WTC11 (cell line): ENCODE measurements at regions not wholly inside any gene's neighbourhood (a gene's known extent, or its start where the extent isn't known, plus 50 kb on each side); places are given as distances from the start of the nearest gene placed in this dataset.

Experiments
- ATAC-seq: fragments of 200-7000 bp; cut with Tn5 transposase; 2 replicates; pipeline ENCODE4 v1.10.0; 2021; ENCODE audit warnings: mild to moderate bottlenecking, moderate library complexity
- CTCF ChIA-PET: fragments of 300-600 bp; sonication (Branson Sonifier 250); formaldehyde crosslinking; loops from one replicate; lab custom pipeline; 2021; ENCODE audit warnings: antibody characterized with exemption; lab: Charles Lee
- POLR2A ChIA-PET: fragments of 350-600 bp; sonication (Branson Sonifier 250); formaldehyde crosslinking; loops from one replicate; lab custom pipeline; 2021; ENCODE audit warnings: antibody characterized with exemption; lab: Charles Lee
- DNase-seq: peaks from one replicate; pipeline ENCODE4 v3.0.0; 2021; ENCODE audit warnings: low spot score
- H3K27ac Mint-ChIP-seq: 2 replicates; pipeline ENCODE4 v1.8.0; 2021; ENCODE audit warnings: mixed read lengths
- H3K27me3 Mint-ChIP-seq: 2 replicates; pipeline ENCODE4 v1.8.0; 2021; ENCODE audit warnings: low read depth, mild to moderate bottlenecking, moderate library complexity, mixed read lengths
- H3K36me3 Mint-ChIP-seq: 2 replicates; pipeline ENCODE4 v1.8.0; 2021; ENCODE audit warnings: mixed read lengths
- H3K4me1 Mint-ChIP-seq: 2 replicates; pipeline ENCODE4 v1.8.0; 2022; ENCODE audit warnings: mixed read lengths
- H3K4me3 Mint-ChIP-seq: 2 replicates; pipeline ENCODE4 v1.8.0; 2021; ENCODE audit warnings: mild to moderate bottlenecking, moderate library complexity, mixed read lengths
- H3K9me3 Mint-ChIP-seq: 2 replicates; pipeline ENCODE4 v1.8.0; 2021; ENCODE audit warnings: mixed read lengths
- ELF4 ChIP-seq: sonication (generic); formaldehyde crosslinking; IDR thresholded peaks from 2 replicates; pipeline ENCODE4 v1.8.1; 2022; ENCODE audit warnings: low read depth, mild to moderate bottlenecking, moderate library complexity, missing genetic modification reagents
- FOXP1 ChIP-seq: sonication (generic); formaldehyde crosslinking; IDR thresholded peaks from 2 replicates; pipeline ENCODE4 v1.8.0; 2022; ENCODE audit warnings: missing genetic modification reagents, mild to moderate bottlenecking, moderate library complexity, borderline replicate concordance
- GRHL2 ChIP-seq: fragments of 250-450 bp; sonication (Bioruptor Pico); IDR thresholded peaks from 2 replicates; pipeline ENCODE4 v1.8.0; 2022; ENCODE audit warnings: mild to moderate bottlenecking, moderate library complexity; ENCODE audit not compliant: insufficient replicate concordance, severe bottlenecking
- RORB ChIP-seq: fragments of 250-450 bp; sonication (Bioruptor Pico); IDR thresholded peaks from 2 replicates; pipeline ENCODE4 v1.9.0; 2021; ENCODE audit warnings: mild to moderate bottlenecking
- SMAD3 ChIP-seq: sonication (generic); formaldehyde crosslinking; IDR thresholded peaks from 2 replicates; pipeline ENCODE4 v1.8.0; 2022; ENCODE audit warnings: missing genetic modification reagents, mild to moderate bottlenecking, borderline replicate concordance
- SP1 ChIP-seq: sonication (generic); formaldehyde crosslinking; conservative IDR thresholded peaks from 2 replicates; pipeline ENCODE4 v1.8.1; 2022; ENCODE audit warnings: missing genetic modification reagents
- TP53 ChIP-seq: sonication (generic); formaldehyde crosslinking; IDR thresholded peaks from 2 replicates; pipeline ENCODE4 v1.8.1; 2023; ENCODE audit warnings: mild to moderate bottlenecking, missing genetic modification reagents
- TF ChIP-seq, protein P1 (sequence below): sonication (generic); formaldehyde crosslinking; IDR thresholded peaks from 2 replicates; pipeline ENCODE4 v1.8.0; 2023; ENCODE audit warnings: missing genetic modification reagents, mild to moderate bottlenecking, borderline replicate concordance
- TF ChIP-seq, protein P2 (sequence below): fragments of 200-600 bp; IDR thresholded peaks from 2 replicates; pipeline ENCODE4 v1.8.0; 2022; ENCODE audit warnings: antibody characterized with exemption
- TF ChIP-seq, protein P3 (sequence below): sonication (generic); formaldehyde crosslinking; conservative IDR thresholded peaks from 2 replicates; pipeline ENCODE4 v1.8.1; 2022; ENCODE audit warnings: mild to moderate bottlenecking, missing genetic modification reagents
- TF ChIP-seq, protein P4 (sequence below): fragments of 250-450 bp; sonication (Bioruptor Pico); IDR thresholded peaks from 2 replicates; pipeline ENCODE4 v1.9.0; 2021; ENCODE audit warnings: mild to moderate bottlenecking, borderline replicate concordance
- TF ChIP-seq, protein P5 (sequence below): sonication (generic); formaldehyde crosslinking; IDR thresholded peaks from 2 replicates; pipeline ENCODE4 v1.8.1; 2022; ENCODE audit warnings: mild to moderate bottlenecking, missing genetic modification reagents, moderate library complexity, borderline replicate concordance

DNA sequence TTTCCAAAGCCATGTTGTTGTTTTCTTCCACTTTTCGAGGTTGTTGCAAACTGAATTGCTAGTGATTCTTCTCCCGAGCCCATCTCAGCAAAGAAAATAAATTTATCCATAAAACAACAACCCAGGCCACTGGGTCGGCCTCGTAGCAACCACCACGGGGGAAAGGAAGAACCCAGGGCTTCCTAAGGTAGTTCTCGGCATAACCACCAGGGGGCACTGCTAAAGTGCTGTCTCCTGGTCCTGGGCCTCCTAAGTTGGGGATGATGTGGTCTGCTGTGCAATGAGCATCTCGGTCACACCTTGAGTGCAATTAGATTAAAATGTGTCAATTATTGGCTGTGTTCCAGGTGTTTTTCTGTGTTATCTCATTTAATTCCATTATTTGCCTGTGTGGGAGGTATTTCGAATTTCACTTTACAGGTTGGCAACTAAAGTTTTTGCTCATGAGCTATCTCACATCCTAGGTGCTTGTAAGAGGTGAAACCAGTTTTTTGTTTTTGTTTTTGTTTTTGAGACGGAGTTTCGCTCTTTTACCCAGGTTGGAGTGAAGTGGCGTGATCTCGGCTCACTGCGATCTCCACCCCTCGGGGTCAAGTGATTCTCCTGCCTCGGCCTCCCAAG lies 102.8 kb upstream of the DAP start:
- Mint-ChIP-seq H3K4me1 (peaks cover 7% of the 10 kb centered on the region), H3K36me3 (no peaks in the 10 kb centered on the region), H3K27ac (no peak overlapping the region), H3K4me3 (no peak overlapping the region), H3K27me3 (peaks cover 1% of the 10 kb centered on the region), H3K9me3 (no peaks in the 10 kb centered on the region)
- peak; percentile 91 for ATAC-seq
- POLR2A ChIA-PET, result interaction anchor here (0.6 kb wide), 1 partner anchor 19 kb away, joined by 3 read pairs; no protein-coding TSS in a partner anchor
- TF ChIP-seq, protein P1, sequence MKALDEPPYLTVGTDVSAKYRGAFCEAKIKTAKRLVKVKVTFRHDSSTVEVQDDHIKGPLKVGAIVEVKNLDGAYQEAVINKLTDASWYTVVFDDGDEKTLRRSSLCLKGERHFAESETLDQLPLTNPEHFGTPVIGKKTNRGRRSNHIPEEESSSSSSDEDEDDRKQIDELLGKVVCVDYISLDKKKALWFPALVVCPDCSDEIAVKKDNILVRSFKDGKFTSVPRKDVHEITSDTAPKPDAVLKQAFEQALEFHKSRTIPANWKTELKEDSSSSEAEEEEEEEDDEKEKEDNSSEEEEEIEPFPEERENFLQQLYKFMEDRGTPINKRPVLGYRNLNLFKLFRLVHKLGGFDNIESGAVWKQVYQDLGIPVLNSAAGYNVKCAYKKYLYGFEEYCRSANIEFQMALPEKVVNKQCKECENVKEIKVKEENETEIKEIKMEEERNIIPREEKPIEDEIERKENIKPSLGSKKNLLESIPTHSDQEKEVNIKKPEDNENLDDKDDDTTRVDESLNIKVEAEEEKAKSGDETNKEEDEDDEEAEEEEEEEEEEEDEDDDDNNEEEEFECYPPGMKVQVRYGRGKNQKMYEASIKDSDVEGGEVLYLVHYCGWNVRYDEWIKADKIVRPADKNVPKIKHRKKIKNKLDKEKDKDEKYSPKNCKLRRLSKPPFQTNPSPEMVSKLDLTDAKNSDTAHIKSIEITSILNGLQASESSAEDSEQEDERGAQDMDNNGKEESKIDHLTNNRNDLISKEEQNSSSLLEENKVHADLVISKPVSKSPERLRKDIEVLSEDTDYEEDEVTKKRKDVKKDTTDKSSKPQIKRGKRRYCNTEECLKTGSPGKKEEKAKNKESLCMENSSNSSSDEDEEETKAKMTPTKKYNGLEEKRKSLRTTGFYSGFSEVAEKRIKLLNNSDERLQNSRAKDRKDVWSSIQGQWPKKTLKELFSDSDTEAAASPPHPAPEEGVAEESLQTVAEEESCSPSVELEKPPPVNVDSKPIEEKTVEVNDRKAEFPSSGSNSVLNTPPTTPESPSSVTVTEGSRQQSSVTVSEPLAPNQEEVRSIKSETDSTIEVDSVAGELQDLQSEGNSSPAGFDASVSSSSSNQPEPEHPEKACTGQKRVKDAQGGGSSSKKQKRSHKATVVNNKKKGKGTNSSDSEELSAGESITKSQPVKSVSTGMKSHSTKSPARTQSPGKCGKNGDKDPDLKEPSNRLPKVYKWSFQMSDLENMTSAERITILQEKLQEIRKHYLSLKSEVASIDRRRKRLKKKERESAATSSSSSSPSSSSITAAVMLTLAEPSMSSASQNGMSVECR (CRISPR knock-in tag), result no peak
- TF ChIP-seq, protein P2, sequence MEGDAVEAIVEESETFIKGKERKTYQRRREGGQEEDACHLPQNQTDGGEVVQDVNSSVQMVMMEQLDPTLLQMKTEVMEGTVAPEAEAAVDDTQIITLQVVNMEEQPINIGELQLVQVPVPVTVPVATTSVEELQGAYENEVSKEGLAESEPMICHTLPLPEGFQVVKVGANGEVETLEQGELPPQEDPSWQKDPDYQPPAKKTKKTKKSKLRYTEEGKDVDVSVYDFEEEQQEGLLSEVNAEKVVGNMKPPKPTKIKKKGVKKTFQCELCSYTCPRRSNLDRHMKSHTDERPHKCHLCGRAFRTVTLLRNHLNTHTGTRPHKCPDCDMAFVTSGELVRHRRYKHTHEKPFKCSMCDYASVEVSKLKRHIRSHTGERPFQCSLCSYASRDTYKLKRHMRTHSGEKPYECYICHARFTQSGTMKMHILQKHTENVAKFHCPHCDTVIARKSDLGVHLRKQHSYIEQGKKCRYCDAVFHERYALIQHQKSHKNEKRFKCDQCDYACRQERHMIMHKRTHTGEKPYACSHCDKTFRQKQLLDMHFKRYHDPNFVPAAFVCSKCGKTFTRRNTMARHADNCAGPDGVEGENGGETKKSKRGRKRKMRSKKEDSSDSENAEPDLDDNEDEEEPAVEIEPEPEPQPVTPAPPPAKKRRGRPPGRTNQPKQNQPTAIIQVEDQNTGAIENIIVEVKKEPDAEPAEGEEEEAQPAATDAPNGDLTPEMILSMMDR, result peak; percentile 86
- DNase-seq, result peak; percentile 84
- CTCF ChIA-PET, result interaction anchor here (0.6 to 1.8 kb wide), 12 partner anchors 8 to 319 kb away, joined by 3 to 6 read pairs (median 3); no protein-coding TSS in a partner anchor

DNA sequence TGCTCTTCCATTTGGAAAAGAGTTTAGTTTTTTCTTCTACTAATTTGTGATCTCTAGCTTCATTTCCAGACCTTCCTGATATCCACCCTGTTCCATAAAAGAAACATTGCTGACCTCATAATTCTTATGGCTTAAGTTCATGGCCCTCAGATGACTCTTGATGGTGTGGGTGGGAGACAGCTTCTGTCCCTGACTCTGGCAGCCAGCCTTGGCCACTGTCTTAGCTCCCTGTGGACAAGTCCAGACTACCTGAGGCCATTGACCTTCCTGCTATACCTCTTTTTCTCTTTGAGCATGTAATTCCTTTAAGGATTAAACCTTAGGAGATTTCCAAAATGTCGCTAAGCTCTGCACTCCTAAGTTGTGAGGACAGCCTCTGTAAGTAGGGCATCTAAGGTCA lies 101.1 kb upstream of the DAP start:
- ATAC-seq (no peak), DNase-seq (no peak)
- Mint-ChIP-seq H3K9me3 (no peaks in the 10 kb centered on the region), H3K4me3 (no peak overlapping the region), H3K27me3 (peaks cover 18% of the 10 kb centered on the region), H3K27ac (no peak overlapping the region), H3K4me1 (peaks cover 15% of the 10 kb centered on the region), H3K36me3 (no peaks in the 10 kb centered on the region)
- CTCF ChIA-PET, result interaction anchor here (0.8 to 1.7 kb wide), 2 partner anchors 126 to 167 kb away, joined by 3 to 4 read pairs; no protein-coding TSS in a partner anchor
- POLR2A ChIA-PET, result no interaction called here
- TF ChIP-seq SMAD3 (CRISPR knock-in tag) (no peak), FOXP1 (CRISPR knock-in tag) (no peak), SP1 (CRISPR knock-in tag) (no peak), GRHL2 (CRISPR knock-in tag) (no peak), TP53 (CRISPR knock-in tag) (no peak), ELF4 (no peak), RORB (CRISPR knock-in tag) (no peak)
- TF ChIP-seq, protein P1 (CRISPR knock-in tag), result no peak
- TF ChIP-seq, protein P3, sequence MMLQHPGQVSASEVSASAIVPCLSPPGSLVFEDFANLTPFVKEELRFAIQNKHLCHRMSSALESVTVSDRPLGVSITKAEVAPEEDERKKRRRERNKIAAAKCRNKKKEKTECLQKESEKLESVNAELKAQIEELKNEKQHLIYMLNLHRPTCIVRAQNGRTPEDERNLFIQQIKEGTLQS (CRISPR knock-in tag), result no peak
- TF ChIP-seq, protein P4, sequence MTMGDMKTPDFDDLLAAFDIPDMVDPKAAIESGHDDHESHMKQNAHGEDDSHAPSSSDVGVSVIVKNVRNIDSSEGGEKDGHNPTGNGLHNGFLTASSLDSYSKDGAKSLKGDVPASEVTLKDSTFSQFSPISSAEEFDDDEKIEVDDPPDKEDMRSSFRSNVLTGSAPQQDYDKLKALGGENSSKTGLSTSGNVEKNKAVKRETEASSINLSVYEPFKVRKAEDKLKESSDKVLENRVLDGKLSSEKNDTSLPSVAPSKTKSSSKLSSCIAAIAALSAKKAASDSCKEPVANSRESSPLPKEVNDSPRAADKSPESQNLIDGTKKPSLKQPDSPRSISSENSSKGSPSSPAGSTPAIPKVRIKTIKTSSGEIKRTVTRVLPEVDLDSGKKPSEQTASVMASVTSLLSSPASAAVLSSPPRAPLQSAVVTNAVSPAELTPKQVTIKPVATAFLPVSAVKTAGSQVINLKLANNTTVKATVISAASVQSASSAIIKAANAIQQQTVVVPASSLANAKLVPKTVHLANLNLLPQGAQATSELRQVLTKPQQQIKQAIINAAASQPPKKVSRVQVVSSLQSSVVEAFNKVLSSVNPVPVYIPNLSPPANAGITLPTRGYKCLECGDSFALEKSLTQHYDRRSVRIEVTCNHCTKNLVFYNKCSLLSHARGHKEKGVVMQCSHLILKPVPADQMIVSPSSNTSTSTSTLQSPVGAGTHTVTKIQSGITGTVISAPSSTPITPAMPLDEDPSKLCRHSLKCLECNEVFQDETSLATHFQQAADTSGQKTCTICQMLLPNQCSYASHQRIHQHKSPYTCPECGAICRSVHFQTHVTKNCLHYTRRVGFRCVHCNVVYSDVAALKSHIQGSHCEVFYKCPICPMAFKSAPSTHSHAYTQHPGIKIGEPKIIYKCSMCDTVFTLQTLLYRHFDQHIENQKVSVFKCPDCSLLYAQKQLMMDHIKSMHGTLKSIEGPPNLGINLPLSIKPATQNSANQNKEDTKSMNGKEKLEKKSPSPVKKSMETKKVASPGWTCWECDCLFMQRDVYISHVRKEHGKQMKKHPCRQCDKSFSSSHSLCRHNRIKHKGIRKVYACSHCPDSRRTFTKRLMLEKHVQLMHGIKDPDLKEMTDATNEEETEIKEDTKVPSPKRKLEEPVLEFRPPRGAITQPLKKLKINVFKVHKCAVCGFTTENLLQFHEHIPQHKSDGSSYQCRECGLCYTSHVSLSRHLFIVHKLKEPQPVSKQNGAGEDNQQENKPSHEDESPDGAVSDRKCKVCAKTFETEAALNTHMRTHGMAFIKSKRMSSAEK (CRISPR knock-in tag), result no peak
- TF ChIP-seq, protein P5, sequence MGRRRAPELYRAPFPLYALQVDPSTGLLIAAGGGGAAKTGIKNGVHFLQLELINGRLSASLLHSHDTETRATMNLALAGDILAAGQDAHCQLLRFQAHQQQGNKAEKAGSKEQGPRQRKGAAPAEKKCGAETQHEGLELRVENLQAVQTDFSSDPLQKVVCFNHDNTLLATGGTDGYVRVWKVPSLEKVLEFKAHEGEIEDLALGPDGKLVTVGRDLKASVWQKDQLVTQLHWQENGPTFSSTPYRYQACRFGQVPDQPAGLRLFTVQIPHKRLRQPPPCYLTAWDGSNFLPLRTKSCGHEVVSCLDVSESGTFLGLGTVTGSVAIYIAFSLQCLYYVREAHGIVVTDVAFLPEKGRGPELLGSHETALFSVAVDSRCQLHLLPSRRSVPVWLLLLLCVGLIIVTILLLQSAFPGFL (CRISPR knock-in tag), result no peak
